GM21529 (cell line): ENCODE measurements at regions not wholly inside any gene's neighbourhood (a gene's known extent, or its start where the extent isn't known, plus 50 kb on each side); places are given as distances from the start of the nearest gene placed in this dataset.
A peak's percentile ranks its signal among the peaks of the same experiment; 100 is the strongest.

Experiments
- ATAC-seq: cut with Tn5 transposase; IDR thresholded peaks from one replicate; pipeline ENCODE4 v1.9.1; 2021; ENCODE audit not compliant: unreplicated experiment

DNA sequence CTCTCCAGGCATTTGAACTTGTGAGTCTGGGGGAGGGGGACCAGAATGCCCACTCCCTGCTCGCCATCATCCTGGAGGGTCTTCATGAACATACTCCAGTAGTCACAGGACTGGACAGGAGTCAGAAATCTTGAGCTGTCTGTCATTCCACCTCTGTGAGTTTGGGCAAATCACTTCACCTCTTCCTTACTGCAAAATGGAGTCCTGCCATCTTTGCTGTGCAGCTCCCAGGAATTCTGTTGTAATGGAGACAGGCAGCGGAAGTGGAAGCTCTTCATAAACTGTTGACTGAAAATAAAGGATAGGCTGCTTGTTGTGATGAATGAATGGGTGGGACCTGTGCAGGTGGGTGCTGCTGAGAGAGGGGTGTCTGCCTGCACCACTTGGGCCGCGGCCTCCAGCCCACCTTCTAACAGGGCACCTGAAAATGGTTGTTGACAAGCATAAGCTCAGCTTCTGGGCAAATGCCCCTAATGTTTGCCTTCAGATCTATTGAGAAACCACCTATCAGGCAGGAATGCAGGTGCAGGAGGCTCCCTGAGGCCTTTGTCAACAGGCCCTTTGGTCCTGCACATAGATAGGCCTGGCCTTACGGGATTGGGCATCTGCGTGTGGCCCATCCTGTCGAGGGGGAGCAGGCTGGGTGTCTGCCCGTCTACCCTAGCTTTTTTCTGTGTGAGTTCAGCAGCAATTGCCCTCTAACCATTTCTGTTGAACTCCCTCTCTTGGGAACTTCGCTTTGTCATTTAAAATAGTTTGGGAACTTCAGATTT is 321.0 kb downstream of the RPS6KC1 start:
- no peak for ATAC-seq

DNA sequence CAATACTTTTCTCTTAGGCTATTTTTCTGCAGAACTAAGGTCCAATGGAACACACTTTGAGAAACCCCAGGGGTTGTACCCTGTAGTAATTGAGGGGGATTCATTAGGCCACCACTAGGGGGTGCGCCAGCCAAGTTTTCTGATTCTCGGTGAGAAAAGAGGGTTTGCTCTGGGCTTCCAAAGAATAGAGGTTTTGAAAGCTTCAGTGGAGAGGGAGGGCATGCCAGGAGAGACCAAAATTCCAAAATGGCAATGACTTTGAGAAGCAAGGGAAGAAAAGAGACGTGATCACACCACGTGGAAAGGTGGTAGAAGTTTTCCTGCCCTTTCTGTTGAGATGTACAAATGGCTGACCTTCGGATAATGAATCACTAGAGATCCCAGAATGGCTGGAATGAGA is 323.3 kb downstream of the RPS6KC1 start:
- ATAC-seq: peak; percentile 96

DNA sequence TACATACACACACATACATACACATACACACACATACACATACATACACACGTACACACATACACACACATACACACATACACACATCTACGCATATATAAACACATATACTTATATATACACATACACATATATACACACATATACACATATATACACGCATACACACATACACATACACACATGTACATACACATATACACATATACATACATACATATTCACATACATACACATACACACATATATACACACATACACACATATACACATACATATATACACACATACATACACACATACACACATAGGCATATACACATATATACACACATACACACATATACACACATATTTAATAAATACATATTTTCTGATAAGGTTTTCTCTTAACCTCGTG is 324.0 kb downstream of the RPS6KC1 start:
- no peak for ATAC-seq

DNA sequence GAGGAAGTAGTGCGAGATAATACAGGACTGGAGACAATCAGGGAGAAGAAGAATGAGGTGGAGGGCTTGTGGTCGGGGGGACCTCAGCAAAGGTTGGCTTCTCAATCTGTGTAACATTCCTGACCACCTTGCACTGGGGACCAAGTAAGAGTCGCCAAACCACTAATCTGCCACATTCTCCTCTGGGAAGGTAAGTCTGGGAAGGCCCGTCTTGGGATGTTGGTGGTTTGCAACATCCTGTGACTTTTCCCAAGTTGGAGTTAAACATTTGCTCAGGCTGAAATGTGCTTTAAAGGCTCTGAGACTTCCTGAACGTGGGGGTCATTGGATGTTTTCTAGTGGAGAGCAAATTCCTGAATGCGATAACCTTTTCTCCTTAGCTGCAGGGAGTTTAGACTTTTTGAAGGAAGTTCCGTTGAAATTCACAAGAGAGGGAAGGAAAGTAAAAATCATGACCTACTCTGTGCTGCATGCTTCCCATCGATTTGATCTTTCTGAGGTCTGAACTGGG is 325.9 kb downstream of the RPS6KC1 start:
- no peak for ATAC-seq

DNA sequence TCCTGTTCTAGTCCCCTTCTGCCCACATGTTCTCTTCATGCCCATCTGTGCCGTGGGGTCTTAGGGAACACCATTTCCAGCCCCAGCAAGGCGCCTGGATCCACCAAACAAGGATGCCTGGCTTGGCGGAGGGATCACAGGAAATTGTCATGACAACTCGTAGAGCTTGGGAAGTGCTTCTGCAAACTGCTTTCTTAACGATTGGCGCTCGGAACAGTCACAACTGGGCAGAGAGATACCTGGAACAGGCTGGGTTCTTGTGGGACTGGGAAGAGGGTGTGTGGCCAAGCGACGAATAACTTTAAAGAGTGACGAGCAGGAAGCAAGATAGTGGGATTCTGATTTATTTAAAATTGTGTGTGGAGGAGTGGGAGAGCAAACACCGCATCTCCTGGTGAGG is 329.8 kb downstream of the RPS6KC1 start:
- ATAC-seq: no peak

DNA sequence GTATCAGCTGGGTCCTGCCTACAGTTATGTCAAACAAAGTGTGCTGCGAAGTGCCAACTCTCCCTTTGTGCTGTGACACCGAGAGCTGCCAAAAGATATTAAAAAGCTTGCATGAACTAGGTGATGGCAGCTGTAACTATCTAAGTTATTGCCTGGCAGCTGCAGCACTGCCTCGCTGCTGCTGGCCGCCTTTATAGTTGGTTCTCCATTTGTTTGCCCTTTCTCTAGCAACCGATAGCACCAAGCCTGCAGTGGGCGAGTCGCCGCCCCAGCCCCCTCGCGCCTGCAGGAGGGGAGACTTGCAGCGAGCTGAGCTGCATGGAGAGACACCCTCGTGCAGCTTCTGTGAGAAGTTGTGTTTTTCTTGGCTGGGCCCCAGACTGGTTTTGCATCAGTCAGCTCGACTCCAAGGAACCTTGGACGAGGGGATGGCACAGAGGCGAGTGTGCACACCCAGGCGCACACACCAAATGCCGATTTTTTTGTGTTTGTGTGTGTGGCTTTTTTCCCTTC is 330.6 kb downstream of the RPS6KC1 start:
- ATAC-seq: no peak

DNA sequence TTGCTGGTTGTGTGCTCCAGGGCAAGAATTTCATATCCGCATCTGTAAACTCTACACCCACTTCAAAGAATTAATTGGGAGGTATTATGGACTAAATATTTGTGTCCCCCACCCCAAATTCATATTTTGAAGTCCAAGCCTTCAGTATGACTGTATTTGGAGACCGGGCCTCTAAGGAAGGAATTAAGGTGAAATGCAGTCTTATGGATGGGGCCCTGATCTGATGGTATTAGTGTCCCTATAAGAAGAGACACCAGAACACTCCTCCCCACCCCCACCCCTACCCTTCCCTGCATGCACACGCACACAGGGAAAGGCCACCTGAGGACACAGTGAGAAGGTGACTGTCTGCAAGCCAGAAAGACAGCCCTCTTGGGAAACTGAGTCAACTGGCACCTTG is 332.4 kb downstream of the RPS6KC1 start:
- ATAC-seq: no peak

DNA sequence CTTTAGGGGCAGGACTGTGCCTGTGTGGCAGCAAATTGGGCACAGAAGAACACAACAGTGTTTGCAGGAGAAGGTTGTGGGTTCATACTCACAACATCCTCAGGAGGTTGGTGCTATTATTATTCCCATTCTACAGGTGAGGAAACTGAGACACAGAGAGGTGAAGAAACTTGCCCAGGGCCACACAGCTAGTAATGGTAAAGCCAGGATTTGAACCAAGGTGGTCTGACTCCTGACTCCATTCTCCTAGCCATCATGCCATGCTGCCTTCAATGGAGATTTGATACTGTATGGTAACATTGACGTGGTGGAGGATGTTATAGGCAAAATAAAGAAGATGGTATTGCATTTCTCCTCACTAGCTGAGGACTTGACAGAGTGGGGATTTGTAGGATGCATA is 334.2 kb downstream of the RPS6KC1 start:
- no peak for ATAC-seq

DNA sequence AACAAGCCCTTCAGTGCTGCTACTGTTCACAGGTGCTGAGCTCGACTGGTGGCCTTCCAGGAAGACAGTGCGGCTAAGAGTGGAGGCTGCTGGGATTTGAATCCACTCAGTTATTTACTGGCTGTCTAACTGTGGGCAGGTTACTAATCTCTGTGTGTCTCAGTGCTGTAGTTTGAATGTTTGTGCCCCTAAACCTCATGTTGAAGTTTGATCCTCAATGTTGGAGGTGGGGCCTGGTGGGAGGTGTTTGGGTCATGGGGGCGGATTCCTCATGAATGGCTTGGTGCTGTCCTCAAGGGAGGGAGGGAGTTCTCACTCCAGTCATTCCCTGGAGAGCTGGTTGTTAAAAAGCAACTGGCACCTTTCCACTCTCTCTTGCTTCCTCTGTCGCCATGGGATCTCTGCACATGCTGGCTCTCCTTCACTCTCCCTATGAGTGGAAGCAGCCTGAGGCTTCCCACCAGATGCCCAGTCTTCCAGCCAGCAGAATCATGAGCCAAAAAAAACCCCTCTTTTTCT is 334.8 kb downstream of the RPS6KC1 start:
- no peak for ATAC-seq

DNA sequence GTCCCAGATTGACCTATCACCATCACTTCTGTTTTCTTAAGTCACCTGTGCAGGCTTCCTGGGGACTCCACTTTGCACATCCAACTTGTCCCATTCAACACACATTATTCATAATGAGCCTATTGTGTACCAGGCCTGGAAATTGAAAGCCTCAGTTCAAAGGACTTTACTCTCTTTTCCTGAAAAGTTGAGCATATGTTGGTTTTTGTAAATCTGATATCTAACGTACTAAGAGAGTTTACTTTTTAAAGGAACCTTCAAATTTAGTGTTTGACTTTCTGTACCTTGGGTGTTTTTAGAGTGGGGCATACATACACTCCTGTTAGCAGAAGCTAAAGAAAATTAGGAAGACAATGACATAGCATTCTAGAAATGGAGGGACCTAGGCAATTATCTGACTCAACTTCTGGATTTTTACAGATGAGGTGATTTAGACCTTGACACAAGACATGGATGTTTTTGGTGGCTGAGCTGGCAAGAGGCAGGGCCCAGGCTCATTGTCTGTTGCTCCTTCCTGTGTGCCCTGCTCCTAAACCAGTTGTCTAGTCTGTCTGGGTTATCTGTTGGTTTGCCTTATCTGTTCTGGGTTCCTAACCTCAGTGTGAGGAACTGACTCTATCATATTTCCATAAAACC is 336.5 kb downstream of the RPS6KC1 start:
- ATAC-seq: no peak

DNA sequence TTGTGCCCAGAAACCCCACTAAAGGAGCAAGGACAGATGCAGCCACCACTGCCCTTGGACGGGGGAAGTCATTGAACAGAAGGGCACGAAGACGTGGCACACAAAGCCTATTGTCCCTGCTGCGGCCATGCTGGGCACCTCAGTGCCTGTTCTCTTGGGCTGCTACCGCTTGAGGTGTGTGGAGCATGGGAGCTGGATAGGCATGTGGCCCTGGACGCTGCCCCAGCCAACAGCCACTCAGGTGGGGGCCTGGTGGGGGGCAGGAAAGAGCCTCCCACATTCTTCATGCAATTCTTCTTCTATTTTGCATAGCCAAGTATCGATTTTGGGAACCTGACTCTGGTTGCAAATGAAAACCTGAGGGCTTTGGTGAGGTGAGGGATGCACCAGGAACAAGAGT is 337.2 kb downstream of the RPS6KC1 start:
- ATAC-seq: no peak

DNA sequence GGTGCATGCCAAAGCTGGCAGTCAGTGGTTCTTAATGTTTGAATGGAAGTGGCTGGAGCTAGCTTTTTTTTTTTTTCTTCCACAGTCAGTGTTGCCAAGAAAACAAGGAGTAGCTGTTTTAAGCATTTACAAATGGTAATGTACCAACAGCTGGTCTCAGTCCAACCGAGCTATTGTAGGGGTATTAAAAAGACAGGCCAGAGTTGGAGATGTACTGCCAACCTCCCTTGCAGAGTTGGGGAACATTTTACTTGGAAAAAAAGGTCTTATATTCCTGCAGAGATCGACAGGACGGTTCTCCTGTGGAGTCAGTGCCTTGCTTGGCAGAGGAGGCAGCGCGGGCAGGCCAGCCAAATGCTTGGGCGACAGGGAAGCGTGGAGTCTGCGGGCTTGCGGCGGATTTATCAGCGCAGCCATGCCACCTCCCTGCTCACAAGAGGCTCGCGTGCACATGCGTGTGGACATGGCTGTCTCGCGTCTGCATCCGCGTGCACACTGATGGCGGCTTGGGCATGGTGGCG is 338.1 kb downstream of the RPS6KC1 start:
- ATAC-seq: no peak

DNA sequence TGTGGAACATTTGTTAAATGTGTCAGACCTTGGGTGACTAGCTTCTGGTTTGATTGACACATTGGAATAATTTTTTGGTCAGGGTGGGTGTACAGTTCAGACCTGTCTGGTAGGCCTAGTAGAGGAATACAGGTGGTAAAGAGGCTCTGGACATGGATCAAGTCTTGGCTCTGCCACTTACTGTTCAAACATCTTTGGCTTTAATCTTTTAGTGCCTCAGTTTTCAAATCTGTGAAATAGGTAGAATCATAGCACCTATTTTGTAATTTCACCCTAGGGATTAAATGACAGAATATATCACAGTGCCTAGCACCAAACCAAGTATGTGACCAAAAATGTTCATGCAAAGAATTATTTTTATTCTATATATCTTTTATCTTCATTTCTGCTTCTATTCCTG is 340.4 kb downstream of the RPS6KC1 start:
- ATAC-seq: no peak

DNA sequence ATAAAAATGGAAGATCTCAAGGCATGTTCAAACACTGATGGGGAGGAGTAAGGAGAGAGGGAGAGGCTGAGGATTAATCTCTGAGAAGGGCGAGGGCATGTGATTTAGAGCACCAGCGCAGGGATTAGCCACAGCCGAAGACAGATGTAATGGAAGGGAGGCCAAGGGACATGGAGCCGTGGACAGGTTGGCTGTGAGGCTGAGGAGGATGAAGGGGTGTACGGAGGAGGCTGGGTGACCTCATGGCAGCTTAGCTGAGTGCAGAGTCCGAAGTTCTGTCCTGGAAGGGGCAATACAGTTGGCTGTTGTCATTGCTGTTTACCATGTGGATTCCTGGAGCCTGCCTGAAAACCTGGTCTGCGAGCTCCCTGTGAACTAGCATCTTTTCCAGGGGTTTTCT is 342.8 kb downstream of the RPS6KC1 start:
- ATAC-seq: no peak

DNA sequence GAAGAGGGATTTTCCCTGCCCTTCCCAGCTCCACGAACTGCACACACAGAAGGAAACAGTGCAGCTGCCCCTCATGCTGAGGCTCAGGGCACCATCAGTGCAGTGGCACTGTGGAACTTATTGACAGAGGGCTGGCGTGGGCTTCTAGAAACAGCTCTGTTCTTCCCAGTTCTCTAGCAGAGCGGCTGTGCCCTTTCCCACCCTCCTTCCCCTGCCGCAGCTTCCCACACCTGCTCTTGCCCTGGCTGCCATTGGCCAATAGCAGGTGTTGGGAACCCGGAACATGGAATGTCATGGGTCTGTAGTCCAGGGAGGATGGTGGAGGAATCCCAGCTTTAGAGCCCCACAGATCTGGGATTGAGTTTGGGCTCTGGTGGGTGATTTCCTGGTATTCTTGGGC is 343.8 kb downstream of the RPS6KC1 start:
- no peak for ATAC-seq

DNA sequence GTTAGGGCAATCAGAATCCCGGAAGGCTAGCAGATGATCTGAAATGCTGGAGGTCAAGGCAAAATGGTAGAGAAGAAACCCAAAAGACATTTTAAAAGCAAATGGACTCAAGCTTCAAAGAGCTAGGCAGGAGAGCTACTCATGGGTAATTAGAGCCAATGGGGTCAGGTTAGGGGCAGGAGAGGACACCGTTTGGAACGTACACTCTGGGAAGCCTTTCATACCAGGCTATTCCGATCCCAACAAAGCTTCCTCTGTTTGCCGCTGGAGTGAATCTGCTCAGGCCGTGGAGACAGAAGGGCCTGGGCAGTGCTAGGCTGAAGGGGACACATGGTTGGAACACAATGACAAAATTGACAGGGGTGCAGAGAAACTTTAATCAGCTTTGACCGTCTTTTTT is 346.6 kb downstream of the RPS6KC1 start:
- no peak for ATAC-seq

DNA sequence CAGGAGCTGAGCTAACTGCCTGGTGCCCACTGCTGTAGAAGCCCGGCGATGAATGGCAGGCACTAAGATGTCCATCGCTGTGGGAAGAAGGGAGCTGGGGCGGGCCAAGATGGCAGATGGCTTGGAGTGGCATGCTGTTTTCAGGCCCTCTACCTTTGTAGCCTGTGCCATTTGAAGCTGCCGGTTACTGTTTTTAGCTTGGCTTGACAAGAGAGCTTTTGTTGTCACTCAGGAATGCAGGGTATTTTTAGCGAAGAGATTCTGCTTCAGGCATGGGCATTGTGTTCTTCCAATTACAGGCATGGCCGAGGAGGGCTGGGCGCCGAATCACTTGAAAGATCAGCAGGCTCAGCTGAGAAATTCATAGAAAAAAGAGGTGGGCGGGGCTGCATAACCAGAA is 348.7 kb downstream of the RPS6KC1 start:
- no peak for ATAC-seq

DNA sequence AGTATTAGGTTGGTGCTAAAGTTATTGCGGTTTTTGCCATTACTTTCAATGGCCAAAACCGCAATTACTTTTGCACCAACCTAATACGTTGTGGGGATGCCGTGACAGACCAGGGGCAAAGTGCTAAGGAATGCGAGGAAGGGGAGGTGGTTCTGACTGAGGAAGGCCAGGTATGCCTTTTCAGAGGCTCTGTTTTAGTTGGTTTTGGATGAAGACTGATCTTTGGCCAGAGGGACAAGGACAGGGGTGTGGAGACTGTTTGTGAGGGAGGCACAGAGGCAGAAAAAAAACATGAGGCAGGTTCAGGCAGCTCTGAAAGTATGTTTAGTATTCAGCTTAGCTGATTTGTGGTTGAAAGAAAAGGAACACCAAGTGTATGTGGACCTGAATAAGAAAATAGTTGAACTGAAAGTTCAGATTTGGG is 358.2 kb downstream of the RPS6KC1 start:
- ATAC-seq: no peak

DNA sequence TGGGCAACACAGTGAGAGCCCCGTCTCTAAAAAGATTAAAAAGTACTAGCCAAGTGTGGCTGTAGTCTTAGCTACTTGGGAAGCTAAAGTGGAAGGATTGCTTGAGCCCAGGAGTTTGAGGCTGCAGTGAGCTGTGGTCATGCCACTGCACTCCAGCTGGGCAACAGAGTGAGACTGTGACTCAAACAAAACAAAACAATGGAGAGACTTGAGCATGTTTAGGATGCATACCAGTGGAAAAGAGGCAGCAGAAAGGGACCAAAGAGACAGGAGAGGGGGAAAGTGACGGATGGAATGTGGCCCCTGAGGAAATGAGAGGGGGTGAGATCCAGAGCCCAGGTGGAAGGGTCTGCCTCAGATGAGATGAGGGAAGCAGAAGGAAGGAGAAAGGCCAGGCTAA is 358.9 kb downstream of the RPS6KC1 start:
- no peak for ATAC-seq

DNA sequence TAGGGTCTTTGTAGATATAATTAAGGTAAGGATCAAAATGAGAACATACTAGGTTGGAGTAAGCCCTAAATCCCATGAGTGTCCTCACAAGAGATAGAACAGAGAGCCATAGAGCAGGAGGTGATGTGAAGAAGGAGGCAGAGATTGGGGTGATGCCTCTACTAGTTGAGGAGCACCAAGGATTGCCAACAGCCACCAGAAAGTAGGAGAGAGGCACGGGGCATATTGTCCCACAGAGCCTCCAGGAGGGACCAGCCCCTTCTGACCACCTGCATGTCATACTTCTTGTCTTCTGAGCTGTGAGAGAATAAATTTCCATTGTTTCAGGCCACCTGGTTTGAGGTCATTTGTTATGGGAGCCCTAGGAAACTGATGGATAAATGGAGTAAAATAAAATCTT is 363.3 kb downstream of the RPS6KC1 start:
- ATAC-seq: no peak

DNA sequence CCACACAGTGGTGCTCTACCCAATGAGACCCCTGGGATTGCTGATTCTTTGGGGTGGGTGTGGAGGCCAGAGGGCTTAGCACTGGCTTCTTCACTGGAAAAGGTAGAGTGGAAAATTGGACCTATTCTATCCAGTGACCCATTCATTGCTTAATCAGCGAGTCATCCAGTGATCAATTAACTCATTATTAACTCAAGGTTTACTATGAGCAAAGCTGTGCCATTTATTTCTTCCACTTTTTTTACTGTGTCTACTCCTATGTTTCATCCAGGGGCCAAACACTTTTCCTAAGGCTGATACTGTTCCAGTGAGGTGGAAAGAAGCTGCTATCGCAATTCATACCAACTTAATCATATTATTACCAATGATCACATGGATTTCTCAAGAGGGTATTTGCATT is 363.9 kb downstream of the RPS6KC1 start:
- no peak for ATAC-seq
